GM21447 (cell line): ENCODE measurements at regions not wholly inside any gene's neighbourhood (a gene's known extent, or its start where the extent isn't known, plus 50 kb on each side); places are given as distances from the start of the nearest gene placed in this dataset.

Experiments
- ATAC-seq: cut with Tn5 transposase; IDR thresholded peaks from one replicate; pipeline ENCODE4 v1.9.1; 2021; ENCODE audit not compliant: unreplicated experiment

- ATAC-seq: no peak
Observed at GRCh38 chr21:27694667-27695066, 727.8 kb upstream of the ADAMTS5 start.

GRCh38 chr21:27693376-27693775 is 726.5 kb upstream of the ADAMTS5 start:
- ATAC-seq: no peak

GRCh38 chr21:27691516-27691915 is 724.6 kb upstream of the ADAMTS5 start:
- ATAC-seq: no peak

GRCh38 chr21:27691006-27691405 is 724.1 kb upstream of the ADAMTS5 start:
- ATAC-seq: no peak

- no peak for ATAC-seq
Observed at GRCh38 chr21:27690426-27690825, 723.5 kb upstream of the ADAMTS5 start.

GRCh38 chr21:27688773-27689172 is 721.9 kb upstream of the ADAMTS5 start:
- no peak for ATAC-seq

- no peak for ATAC-seq
Observed at GRCh38 chr21:27683292-27683691, 716.4 kb upstream of the ADAMTS5 start.

- no peak for ATAC-seq
Observed at GRCh38 chr21:27681841-27682240, 715.0 kb upstream of the ADAMTS5 start.

GRCh38 chr21:27681038-27681437 is 714.1 kb upstream of the ADAMTS5 start:
- no peak for ATAC-seq

GRCh38 chr21:27680181-27680580 is 713.3 kb upstream of the ADAMTS5 start:
- ATAC-seq: no peak

GRCh38 chr21:27678511-27678910 is 711.6 kb upstream of the ADAMTS5 start:
- ATAC-seq: no peak

- no peak for ATAC-seq
Observed at GRCh38 chr21:27677546-27677945, 710.7 kb upstream of the ADAMTS5 start.

- ATAC-seq: no peak
Observed at GRCh38 chr21:27675306-27675705, 708.4 kb upstream of the ADAMTS5 start.

GRCh38 chr21:27674041-27674615 is 707.2 kb upstream of the ADAMTS5 start:
- no peak for ATAC-seq

GRCh38 chr21:27673581-27673980 is 706.7 kb upstream of the ADAMTS5 start:
- ATAC-seq: no peak

- ATAC-seq: no peak
Observed at GRCh38 chr21:27671207-27671606, 704.3 kb upstream of the ADAMTS5 start.

GRCh38 chr21:27653481-27653880 is 686.6 kb upstream of the ADAMTS5 start:
- ATAC-seq: no peak

GRCh38 chr21:27649762-27650161 is 682.9 kb upstream of the ADAMTS5 start:
- ATAC-seq: no peak

- ATAC-seq: no peak
Observed at GRCh38 chr21:27649323-27649722, 682.4 kb upstream of the ADAMTS5 start.

- ATAC-seq: no peak
Observed at GRCh38 chr21:27648560-27648959, 681.7 kb upstream of the ADAMTS5 start.

- ATAC-seq: no peak
Observed at GRCh38 chr21:27647921-27648320, 681.0 kb upstream of the ADAMTS5 start.

GRCh38 chr21:27647401-27647800 is 680.5 kb upstream of the ADAMTS5 start:
- no peak for ATAC-seq

- ATAC-seq: no peak
Observed at GRCh38 chr21:27646691-27647090, 679.8 kb upstream of the ADAMTS5 start.

- ATAC-seq: no peak
Observed at GRCh38 chr21:27646056-27646455, 679.2 kb upstream of the ADAMTS5 start.
